ENCODE measurements at regions not wholly inside any gene's neighbourhood (a gene's known extent, or its start where the extent isn't known, plus 50 kb on each side); places are given as distances from the start of the nearest gene placed in this dataset.

DNA sequence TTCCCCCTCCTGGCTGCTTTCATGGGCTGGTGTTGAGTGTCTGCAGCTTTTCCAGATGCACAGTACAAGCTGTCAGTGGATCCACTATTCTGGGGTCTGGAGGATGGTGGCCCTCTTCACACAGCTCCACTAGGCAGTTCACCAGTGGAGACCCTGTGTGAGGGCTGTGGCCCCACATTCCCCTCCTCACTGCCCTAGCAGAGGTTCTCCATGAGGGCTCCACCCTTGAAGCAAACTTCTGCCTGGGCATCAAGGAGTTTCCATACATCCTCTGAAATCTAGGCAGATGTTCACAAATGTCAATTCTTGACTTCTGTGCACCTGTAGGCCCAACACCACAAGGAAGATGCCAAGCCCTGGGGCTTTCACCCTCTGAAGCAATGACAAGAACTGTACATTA, 1386.2 kb upstream of the ACVR2A start:
- no peaks in the 10 kb centered on the region for H3K27me3 ChIP-seq (ENCODE audit: control insufficient read depth, insufficient read depth, low read length)
- DNase-seq, result no peak
- no peak overlapping the region for H3K4me3 ChIP-seq (ENCODE audit: insufficient read depth, low read depth, low read length)
- no peaks in the 10 kb centered on the region for H3K36me3 ChIP-seq (replicated peaks; ENCODE audit: control insufficient read depth, insufficient read depth, low read length)

DNA sequence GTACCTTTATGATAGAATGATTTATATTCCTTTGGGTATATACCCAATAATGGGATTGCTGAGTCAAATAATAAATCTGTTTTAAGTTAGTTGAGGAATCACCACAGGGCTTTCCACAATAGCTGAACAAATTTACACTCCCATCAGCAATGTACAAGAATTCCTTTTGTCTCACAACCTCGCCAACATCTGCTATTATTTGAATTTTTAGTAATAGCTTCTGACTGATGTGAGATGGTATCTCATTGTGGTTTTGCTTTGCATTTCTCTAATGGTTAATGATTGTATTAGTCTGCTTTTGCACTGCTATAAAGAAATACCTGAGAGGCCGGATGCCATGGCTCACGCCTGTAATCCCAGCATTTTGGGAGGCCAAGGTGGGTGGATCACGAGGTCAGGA, 1387.6 kb upstream of the ACVR2A start:
- H3K27me3 ChIP-seq (ENCODE audit: control insufficient read depth, insufficient read depth, low read length), result no peaks in the 10 kb centered on the region
- no peak for DNase-seq
- no peaks in the 10 kb centered on the region for H3K36me3 ChIP-seq (replicated peaks; ENCODE audit: control insufficient read depth, insufficient read depth, low read length)
- no peak overlapping the region for H3K4me3 ChIP-seq (ENCODE audit: insufficient read depth, low read depth, low read length)

DNA sequence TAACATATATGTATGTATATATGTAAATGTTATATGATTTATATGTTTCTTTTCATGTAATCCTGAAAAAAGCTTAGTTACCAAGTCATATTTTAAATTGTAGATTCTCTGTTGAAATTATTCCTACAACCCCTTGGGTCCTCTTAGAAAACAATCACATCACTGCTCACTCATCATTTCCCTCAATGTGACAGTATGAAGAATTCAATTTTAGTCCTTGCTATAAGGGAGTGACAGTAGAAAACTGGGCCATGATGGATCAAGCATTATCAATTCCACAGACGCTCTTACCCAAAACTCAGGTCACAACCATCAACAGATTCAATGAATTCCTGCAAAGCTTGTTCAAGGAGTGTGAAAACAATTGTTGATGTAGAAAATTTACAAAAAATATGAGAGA, 1389.5 kb upstream of the ACVR2A start:
- Histone ChIP-seq H3K36me3 (replicated peaks; ENCODE audit: control insufficient read depth, insufficient read depth, low read length) (no peaks in the 10 kb centered on the region), H3K4me3 (ENCODE audit: insufficient read depth, low read depth, low read length) (no peak overlapping the region), H3K27me3 (ENCODE audit: control insufficient read depth, insufficient read depth, low read length) (no peaks in the 10 kb centered on the region)
- DNase-seq, result no peak

DNA sequence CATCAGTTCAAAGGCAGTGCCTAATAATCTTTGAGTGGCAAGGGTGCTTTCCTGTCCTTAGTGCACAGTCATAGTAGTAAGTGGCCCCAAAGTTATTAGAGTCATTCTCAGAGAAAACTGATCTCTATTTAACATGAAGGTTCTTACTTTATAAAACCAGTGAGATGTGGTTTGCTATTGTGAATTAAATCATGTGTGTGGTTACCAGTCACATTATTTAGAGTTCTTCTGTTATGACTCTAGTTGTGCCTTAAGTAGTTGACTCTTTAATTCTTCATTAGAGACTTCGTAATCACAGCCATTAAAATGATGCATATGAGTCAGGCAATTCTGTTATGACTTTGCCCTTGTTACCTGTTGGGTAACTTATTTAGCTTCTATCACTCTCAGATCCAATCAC, 1392.9 kb upstream of the ACVR2A start:
- DNase-seq, result no peak
- H3K27me3 ChIP-seq (ENCODE audit: control insufficient read depth, insufficient read depth, low read length), result no peaks in the 10 kb centered on the region
- H3K36me3 ChIP-seq (replicated peaks; ENCODE audit: control insufficient read depth, insufficient read depth, low read length), result no peaks in the 10 kb centered on the region
- H3K4me3 ChIP-seq (ENCODE audit: insufficient read depth, low read depth, low read length), result no peak overlapping the region

DNA sequence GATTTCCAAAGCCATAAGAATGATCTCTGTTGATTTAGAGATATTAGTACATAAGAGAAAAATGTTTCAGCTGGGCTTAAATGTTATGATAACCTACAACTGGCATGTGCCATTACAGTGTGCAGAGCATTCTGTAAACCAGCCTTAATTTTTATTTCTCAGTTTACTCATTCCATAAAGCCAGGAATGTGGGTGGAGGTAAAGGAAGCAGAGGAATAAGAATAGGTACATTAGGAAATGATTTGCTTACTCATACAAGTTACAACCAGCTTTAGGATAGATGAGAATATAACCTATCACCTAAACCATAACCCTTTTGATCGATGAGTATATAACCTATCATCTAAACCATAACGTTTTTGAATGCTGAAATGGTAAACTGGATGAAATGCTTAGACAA, 1394.7 kb upstream of the ACVR2A start:
- Histone ChIP-seq H3K27me3 (ENCODE audit: control insufficient read depth, insufficient read depth, low read length) (no peaks in the 10 kb centered on the region), H3K36me3 (replicated peaks; ENCODE audit: control insufficient read depth, insufficient read depth, low read length) (no peaks in the 10 kb centered on the region), H3K4me3 (ENCODE audit: insufficient read depth, low read depth, low read length) (no peak overlapping the region)
- no peak for DNase-seq

- Histone ChIP-seq H3K4me3 (ENCODE audit: insufficient read depth, low read depth, low read length) (no peak overlapping the region), H3K36me3 (replicated peaks; ENCODE audit: control insufficient read depth, insufficient read depth, low read length) (no peaks in the 10 kb centered on the region), H3K27me3 (ENCODE audit: control insufficient read depth, insufficient read depth, low read length) (no peaks in the 10 kb centered on the region)
- no peak for DNase-seq
Measured at GRCh38 chr2:146444987-146445386, 1399.8 kb upstream of the ACVR2A start.

- Histone ChIP-seq H3K27me3 (ENCODE audit: control insufficient read depth, insufficient read depth, low read length) (no peaks in the 10 kb centered on the region), H3K36me3 (replicated peaks; ENCODE audit: control insufficient read depth, insufficient read depth, low read length) (no peaks in the 10 kb centered on the region), H3K4me3 (ENCODE audit: insufficient read depth, low read depth, low read length) (no peak overlapping the region)
- DNase-seq, result no peak
Measured at GRCh38 chr2:146444085-146444484, 1400.7 kb upstream of the ACVR2A start.

- no peaks in the 10 kb centered on the region for H3K36me3 ChIP-seq (replicated peaks; ENCODE audit: control insufficient read depth, insufficient read depth, low read length)
- no peak for DNase-seq
- no peak overlapping the region for H3K4me3 ChIP-seq (ENCODE audit: insufficient read depth, low read depth, low read length)
- H3K27me3 ChIP-seq (ENCODE audit: control insufficient read depth, insufficient read depth, low read length), result no peaks in the 10 kb centered on the region
Measured at GRCh38 chr2:146438246-146438645, 1406.6 kb upstream of the ACVR2A start.

DNA sequence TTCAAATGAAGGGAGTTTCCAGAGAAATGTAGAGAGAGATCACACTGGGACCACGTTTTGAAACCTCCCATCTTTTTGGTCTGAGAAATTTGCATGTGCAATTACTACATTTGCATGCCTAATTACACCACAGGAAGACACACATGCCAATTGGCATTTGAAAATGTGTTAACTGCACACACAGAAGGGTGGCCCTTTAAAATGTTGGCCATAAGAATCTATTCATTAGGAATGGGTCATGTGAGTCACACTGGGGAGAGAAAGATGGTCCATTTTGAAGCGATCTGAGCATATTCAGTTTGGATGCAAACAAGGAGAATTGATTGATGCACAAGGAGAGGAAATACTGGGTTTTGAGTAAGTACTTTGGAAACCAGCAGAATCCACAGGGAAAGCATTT, 1407.1 kb upstream of the ACVR2A start:
- DNase-seq, result no peak
- Histone ChIP-seq H3K27me3 (ENCODE audit: control insufficient read depth, insufficient read depth, low read length) (no peaks in the 10 kb centered on the region), H3K4me3 (ENCODE audit: insufficient read depth, low read depth, low read length) (no peak overlapping the region), H3K36me3 (replicated peaks; ENCODE audit: control insufficient read depth, insufficient read depth, low read length) (no peaks in the 10 kb centered on the region)

- no peak overlapping the region for H3K4me3 ChIP-seq (ENCODE audit: insufficient read depth, low read depth, low read length)
- H3K36me3 ChIP-seq (replicated peaks; ENCODE audit: control insufficient read depth, insufficient read depth, low read length), result no peaks in the 10 kb centered on the region
- DNase-seq, result no peak
- H3K27me3 ChIP-seq (ENCODE audit: control insufficient read depth, insufficient read depth, low read length), result no peaks in the 10 kb centered on the region
Measured at GRCh38 chr2:146433116-146433875, 1411.5 kb upstream of the ACVR2A start.

GRCh38 chr2:146429366-146429765, 1415.5 kb upstream of the ACVR2A start:
- Histone ChIP-seq H3K4me3 (ENCODE audit: insufficient read depth, low read depth, low read length) (no peak overlapping the region), H3K36me3 (replicated peaks; ENCODE audit: control insufficient read depth, insufficient read depth, low read length) (no peaks in the 10 kb centered on the region), H3K27me3 (ENCODE audit: control insufficient read depth, insufficient read depth, low read length) (no peaks in the 10 kb centered on the region)
- DNase-seq, result no peak

DNA sequence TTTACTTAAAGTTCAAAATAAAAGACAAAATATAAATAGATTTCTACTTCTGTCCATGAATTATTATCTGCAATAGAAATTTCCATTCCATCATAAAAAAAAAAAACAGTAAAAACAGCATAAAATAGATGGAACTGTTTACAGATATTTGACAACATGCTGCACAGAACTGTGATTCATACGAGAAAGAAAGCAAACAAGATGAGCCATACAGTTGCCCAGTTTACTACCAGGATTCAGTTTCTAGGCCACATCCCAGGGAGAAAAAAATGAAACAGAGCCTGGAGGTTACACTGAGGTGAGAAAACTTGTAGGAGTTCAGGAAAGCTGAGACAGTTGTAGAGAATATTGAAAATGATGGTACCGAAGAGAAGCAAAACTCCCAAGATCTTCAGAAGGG, 1426.9 kb upstream of the ACVR2A start:
- Histone ChIP-seq H3K4me3 (ENCODE audit: insufficient read depth, low read depth, low read length) (no peak overlapping the region), H3K36me3 (replicated peaks; ENCODE audit: control insufficient read depth, insufficient read depth, low read length) (no peaks in the 10 kb centered on the region), H3K27me3 (ENCODE audit: control insufficient read depth, insufficient read depth, low read length) (no peaks in the 10 kb centered on the region)
- no peak for DNase-seq

DNA sequence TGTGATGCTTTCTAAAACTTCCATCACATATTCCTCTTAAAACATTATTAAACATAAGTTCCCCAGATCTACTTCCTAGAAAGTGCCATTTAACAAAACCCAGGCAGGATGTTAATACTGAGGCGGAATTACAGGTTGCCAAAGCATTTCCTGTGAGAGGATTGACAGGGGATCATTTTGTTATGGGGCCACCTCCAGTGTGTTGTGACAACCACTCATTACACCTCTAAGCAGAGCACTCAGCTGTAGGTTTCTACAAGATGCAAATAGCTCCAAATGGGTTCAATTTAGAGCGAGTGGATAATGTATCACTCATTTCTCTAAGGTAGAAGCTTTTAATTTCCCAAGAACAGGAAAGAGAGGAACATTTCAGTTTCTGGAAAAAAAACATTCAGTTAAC, 1429.5 kb upstream of the ACVR2A start:
- Histone ChIP-seq H3K36me3 (replicated peaks; ENCODE audit: control insufficient read depth, insufficient read depth, low read length) (no peaks in the 10 kb centered on the region), H3K4me3 (ENCODE audit: insufficient read depth, low read depth, low read length) (no peak overlapping the region), H3K27me3 (ENCODE audit: control insufficient read depth, insufficient read depth, low read length) (no peaks in the 10 kb centered on the region)
- peak; percentile 16 for DNase-seq

DNA sequence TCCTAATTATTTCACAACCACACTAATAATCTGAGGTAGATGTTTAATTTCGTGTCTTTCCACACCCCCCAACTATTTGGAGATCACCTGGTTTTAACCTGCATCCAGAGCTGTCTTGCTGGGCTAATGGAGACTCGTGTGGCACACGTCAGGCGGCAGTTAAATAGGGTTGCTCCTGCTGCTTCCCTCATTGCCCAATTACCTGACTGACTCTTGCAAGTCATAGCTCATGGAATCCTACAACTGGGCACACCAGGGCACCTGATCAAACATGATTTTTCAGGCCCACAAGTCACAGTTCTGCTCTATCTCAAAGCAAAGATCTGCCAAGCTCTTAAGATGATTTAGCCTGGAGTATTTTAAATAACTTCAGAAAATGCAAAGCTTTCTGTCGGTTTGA, 1430.4 kb upstream of the ACVR2A start:
- Histone ChIP-seq H3K36me3 (replicated peaks; ENCODE audit: control insufficient read depth, insufficient read depth, low read length) (no peaks in the 10 kb centered on the region), H3K27me3 (ENCODE audit: control insufficient read depth, insufficient read depth, low read length) (no peaks in the 10 kb centered on the region), H3K4me3 (ENCODE audit: insufficient read depth, low read depth, low read length) (no peak overlapping the region)
- DNase-seq, result no peak

DNA sequence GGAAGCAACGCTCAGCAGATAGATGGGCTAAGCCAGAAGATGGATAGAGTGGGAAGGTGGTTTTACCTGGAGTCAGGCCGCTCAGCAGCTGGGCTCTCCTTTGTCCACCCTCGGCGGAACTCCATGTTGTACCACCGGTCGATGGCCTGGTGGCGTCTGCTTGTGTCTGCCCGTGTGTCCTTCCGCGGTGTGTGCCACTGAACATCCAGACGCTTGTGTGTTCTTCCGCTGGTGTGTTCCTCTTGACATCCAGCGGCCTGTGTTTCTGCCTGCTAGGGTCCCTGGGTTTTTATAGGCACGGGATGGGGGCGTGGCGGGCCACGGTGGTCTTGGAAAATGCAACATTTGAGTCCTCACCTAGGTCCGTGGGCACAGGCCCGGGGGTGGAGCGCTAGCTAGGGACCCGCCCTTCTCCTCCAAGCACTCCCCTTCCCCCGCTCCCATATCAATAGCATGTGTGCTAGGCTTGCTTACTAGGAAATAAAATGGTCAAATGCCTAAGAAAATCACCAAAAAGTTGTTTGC, 1431.7 kb upstream of the ACVR2A start:
- Histone ChIP-seq H3K4me3 (ENCODE audit: insufficient read depth, low read depth, low read length) (no peak overlapping the region), H3K27me3 (ENCODE audit: control insufficient read depth, insufficient read depth, low read length) (no peaks in the 10 kb centered on the region), H3K36me3 (replicated peaks; ENCODE audit: control insufficient read depth, insufficient read depth, low read length) (no peaks in the 10 kb centered on the region)
- DNase-seq, result no peak

DNA sequence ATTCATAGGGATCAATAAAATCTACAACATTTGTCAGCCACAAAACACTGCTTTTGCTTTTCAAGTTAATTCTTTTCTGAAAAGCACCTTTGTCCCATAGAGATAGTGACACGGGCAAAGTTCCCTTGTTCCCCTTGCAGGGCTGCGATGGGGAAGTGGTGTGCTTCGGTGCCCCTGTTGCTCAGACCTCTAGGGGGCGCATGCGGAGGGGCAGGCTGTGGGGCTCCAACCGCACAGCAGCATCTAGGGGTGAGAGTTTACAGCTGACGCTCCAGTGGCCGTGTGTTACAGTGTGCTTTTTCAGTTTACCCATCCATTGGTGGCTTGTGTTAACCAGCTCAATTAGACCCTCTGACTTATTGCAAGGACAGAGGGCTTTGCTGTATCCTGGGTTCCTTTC, 1432.2 kb upstream of the ACVR2A start:
- Histone ChIP-seq H3K27me3 (ENCODE audit: control insufficient read depth, insufficient read depth, low read length) (no peaks in the 10 kb centered on the region), H3K4me3 (ENCODE audit: insufficient read depth, low read depth, low read length) (no peak overlapping the region)
- DNase-seq, result peak; percentile 49

More for the DNA sequence above, 1432.2 kb upstream of the ACVR2A start:
- H3K36me3 ChIP-seq (replicated peaks; ENCODE audit: control insufficient read depth, insufficient read depth, low read length), result no peaks in the 10 kb centered on the region

Data from H7 (cell line).